GM12892 (cell line): ENCODE measurements at regions not wholly inside any gene's neighbourhood (a gene's known extent, or its start where the extent isn't known, plus 50 kb on each side); places are given as distances from the start of the nearest gene placed in this dataset.

ENCODE experiments used
- DNase-seq: peaks from one replicate; pipeline ENCODE4 v3.0.0; 2011; ENCODE audit not compliant: insufficient read length
- FAIRE-seq: peaks from 2 replicates; lab custom pipeline; 2011; peaks lifted over from hg19 to GRCh38; lab: Jason Lieb, UNC
- POLR2A ChIP-seq: IDR thresholded peaks from 2 replicates; pipeline ENCODE4 v1.6.1; 2011; ENCODE audit warnings: low read depth, low read length, control low read depth
- POLR2AphosphoS5 ChIP-seq: IDR thresholded peaks from 2 replicates; pipeline ENCODE4 v1.6.1; 2011; ENCODE audit warnings: low read depth, low read length, control low read depth
- TAF1 ChIP-seq: IDR thresholded peaks from 2 replicates; pipeline ENCODE4 v1.6.1; 2011; ENCODE audit warnings: low read depth, mild to moderate bottlenecking, control low read depth, low read length, borderline replicate concordance

DNA sequence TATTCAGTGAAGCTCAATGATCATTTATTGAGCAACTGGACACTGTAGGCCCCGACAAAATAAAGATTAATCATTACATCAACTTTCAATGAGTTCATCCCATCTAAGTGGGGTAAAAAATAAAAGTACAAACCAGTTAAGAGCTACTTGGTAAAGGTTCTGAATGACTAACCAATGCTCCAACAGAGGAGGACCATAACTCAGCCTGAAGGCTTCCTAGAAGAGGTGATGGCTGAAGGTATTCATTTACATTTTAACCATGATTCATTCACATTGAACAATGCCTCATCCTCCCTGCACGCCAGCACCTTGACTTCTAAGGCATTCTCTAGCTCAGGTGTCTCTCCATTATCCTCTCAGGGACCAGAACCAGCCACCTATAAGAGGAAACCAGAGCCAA lies 201.4 kb downstream of the ZNF462 start:
- DNase-seq (no peak), FAIRE-seq (no peak)
- TF ChIP-seq TAF1: no peak

DNA sequence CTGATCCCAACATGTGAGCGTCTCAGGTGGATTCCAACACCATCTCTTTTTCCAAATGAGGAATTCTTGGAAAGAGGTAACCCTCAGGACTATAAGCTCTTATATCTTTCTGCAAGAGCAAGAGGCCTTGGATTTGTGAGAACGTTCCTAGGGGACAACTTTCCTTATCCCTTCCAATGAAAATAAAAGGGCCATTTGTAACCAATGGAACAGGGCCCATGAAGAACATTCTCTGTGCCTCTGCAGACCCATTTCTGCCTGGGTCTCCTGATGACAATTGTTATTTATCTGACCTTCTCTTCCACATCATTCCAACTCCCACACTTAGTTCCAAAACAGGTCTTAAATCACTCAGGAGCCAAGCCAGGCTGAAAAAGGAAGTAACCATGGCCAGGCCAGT lies 202.6 kb downstream of the ZNF462 start:
- no peak for FAIRE-seq
- DNase-seq: no peak
- no peak for TF ChIP-seq POLR2A
- TF ChIP-seq POLR2AphosphoS5: no peak
- TF ChIP-seq TAF1: no peak

DNA sequence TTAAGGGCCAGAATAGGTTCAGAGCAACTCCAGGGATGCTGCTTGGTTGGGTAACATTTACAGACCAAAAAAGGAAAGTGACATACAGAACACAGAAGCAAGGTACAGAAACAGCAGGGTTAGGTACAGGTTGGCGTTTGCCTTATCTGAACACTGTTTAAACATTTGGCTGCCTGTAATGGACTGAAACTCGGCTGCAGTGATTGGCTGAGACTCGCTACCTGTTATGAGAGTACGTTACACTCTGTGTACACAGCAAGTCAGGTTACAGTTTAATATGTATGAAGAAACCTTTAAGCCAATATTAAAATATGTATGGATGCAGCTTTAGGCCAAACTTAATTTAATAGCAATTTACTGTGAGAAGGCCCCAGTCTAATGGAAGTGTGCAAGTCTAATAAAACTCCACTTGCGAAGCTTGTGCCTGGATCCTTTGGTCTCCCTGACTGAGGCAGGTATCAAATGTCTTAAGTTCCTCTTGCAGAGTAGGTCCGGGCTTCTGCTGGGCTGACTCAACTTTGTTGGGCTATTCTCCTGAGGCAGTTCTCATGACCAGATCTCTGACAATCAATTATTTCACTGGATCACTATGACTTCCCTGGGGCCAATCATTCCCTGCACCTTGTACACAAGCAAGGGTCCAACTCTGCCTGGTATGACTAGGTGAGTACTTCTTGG lies 204.9 kb downstream of the ZNF462 start:
- no peak for FAIRE-seq
- no peak for DNase-seq
- no peak for TF ChIP-seq POLR2AphosphoS5
- TF ChIP-seq POLR2A: no peak

DNA sequence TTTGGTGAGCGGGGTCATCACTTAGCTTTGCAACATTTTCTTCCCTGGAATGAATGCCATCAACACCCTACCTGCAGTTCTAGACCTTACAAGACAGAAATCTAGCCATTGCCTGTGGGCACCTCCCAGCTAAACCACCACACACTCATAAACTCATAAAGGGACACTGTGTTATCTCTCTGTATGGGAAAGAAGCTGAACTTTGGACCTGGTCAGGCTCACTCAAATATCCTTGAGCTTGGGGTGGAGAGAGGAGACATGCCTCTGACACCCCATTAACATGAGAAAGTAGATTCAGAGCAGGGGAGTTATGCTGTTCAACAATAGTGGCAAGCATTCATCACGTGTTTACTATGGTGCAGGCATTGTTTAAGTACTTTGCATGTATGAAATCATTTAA lies 205.6 kb downstream of the ZNF462 start:
- no peak for TF ChIP-seq POLR2AphosphoS5
- no peak for TF ChIP-seq POLR2A
- FAIRE-seq (no peak), DNase-seq (no peak)

DNA sequence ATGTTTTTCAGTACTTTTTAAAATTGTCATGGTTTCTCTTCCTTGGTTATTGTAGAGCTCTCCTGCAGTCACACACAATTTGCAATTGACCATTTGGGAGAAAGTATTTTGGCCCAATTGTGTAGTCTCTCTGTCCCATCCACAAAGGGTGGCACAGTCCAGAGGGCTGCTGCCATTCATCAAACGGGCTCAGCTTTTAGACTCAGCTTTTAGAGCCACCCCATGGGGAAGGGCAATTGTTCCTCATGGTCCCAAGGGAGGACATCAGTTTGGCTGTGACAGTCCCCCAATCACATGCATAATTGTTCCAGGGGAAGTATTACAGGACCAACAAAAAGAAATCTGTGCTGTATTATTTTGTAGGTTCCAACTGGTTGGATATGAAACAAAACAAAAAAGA lies 207.6 kb downstream of the ZNF462 start:
- no peak for FAIRE-seq
- no peak for TF ChIP-seq TAF1
- no peak for TF ChIP-seq POLR2AphosphoS5
- TF ChIP-seq POLR2A: no peak
- no peak for DNase-seq

DNA sequence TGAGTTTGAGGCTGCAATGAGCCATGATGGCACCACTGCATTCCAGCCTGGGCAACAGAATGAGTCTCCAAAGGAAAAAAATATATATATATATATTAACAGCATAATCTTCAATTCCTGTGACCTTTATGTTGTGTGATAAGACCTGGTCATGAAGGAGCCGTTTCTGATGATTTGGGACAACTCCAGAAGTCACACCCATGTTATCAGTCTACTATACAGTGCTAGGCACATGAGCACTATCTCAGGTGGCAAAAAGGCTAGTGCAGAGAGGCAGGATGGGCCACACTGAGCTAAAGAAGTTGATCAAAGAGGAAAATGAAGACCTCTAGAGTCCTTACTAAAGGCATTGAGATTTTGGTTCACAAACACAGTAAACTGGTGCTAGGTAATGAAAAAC lies 205.0 kb upstream of the RAD23B start:
- TF ChIP-seq POLR2A (no peak), TAF1 (no peak), POLR2AphosphoS5 (no peak)
- DNase-seq (no peak), FAIRE-seq (no peak)

DNA sequence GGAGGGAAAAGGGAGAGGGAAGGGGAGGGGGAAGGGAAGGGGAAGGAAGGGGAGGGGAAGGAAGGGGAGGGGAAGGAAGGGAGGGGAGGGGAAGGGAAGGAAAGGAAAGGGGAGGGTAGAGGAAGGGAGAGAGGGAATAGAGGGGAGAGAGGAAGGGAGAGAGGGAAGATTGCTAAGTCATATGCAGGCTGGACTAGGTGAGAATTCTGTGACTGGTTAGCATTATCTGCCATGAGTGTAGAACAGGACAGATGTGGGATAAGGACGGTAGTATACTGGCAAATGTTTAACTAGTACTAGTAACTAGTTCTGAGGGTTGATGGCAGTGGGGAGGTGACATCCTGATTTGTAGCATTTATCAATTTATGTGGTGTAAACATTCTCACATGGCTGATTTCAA lies 203.5 kb upstream of the RAD23B start:
- TF ChIP-seq POLR2AphosphoS5 (no peak), TAF1 (no peak), POLR2A (no peak)
- DNase-seq: no peak

DNA sequence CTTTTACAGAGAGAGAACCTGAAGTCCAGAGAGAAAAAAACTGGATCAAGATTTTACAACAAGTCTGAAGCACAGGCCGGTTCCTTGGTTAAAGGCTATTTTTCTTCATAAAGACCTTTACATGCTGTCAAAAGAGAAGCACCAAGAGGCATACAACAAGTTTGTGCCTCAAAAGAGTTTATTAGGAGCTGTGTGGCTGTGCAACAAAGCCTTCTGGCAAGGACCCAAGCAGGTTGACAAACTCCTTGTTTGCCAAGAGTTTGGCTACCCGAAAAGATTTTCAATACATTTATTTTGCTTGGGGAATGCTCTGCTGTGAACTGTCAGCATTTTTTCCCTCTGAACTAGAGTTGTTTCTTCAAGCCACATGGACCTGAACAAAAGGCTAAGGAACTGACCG lies 202.9 kb upstream of the RAD23B start:
- DNase-seq (no peak), FAIRE-seq (no peak)
- no peak for TF ChIP-seq POLR2AphosphoS5

More for the DNA sequence above, 203.5 kb upstream of the RAD23B start:
- FAIRE-seq: no peak

DNA sequence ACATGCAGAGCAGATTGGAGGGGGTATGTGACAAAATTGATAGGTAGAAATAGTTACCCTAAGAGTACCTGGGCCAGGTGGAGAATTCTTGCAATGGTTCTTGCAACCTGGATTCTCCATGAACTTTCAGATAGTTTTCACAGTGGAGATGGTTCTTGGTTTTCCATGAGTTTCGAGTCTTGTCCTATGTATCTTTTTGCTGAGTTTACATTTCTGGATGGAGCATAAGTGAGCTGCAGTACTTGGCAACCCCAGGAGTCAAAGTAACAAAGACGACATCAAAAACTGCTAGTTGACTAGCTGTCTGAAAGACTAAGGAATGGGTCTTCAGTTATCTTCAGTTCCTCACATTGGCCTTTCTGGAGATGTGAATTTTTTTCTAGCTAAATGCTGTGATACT lies 196.6 kb upstream of the RAD23B start:
- DNase-seq (no peak), FAIRE-seq (no peak)
- TF ChIP-seq TAF1 (no peak), POLR2A (no peak), POLR2AphosphoS5 (no peak)

DNA sequence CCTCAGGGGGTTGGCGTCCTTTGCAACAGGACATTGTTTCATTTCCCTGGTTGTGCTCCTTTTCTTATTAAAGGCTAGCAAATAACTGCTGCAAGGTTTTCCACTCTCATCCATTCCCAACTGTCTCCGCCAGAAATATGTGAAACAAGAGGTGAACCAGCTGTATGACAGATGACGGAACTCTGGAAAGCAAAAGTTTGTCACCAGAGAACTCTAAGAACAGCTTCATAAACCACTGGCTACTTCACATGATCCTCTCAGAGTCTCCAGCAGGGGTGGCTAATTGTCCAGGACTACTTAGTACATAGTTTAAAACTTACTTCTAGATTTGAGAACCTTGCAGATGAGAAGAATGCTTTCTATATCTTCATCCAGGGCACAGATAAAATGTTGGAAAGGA lies 195.9 kb upstream of the RAD23B start:
- TF ChIP-seq POLR2AphosphoS5 (no peak), TAF1 (no peak), POLR2A (no peak)
- FAIRE-seq: no peak

DNA sequence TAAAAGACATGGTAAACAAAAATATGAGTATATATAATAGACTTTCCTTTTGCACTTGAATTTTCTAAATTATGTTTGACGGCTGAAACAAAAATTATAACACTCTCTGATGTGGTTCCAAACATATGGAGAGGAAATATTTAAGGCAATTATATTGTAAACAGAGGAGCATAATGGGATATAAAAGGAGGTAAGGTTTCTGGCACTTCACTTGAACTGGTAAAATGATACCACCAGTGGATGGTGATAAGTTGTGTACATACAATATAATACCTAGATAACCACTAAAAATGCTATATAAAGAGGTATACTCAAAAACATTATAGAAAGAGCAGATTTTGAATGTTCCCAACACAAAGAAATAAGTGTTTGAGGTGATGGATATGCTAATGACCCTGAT lies 192.9 kb upstream of the RAD23B start:
- FAIRE-seq (no peak), DNase-seq (no peak)
- TF ChIP-seq POLR2A: no peak
- TF ChIP-seq TAF1: no peak
- TF ChIP-seq POLR2AphosphoS5: no peak

More for the DNA sequence above, 195.9 kb upstream of the RAD23B start:
- no peak for DNase-seq

DNA sequence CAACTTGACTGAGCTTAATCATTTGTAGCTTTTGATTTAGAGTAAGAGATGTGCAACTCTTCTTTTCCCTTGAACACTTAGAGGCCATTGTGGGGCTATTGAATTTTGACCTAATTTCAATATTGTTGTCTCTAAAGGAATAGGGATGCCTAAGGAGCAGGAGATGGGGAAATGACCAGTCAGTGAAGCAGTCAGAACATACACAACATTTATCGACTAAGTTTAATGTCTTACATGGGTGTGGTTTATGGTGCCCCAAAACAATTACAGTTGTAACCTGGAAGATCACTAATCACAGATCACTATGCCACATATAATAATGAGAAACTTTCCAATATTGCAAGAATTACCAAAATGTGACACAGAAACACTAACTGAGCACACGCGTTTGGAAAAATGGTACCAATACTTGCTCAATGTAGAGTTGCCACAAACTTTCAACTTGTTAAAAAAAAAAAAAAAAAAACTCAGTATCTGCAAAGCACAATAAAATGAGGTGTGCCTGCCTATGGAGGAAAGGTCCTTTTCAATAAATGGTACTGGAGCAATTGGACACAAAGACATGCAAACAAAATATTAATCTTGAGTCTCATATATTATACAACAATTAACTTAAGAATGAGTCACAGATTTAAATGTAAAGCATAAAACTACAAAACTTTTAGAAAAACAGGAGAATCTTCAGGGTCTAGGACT lies 189.6 kb upstream of the RAD23B start:
- TF ChIP-seq POLR2AphosphoS5: no peak
- no peak for TF ChIP-seq TAF1
- TF ChIP-seq POLR2A: no peak
- FAIRE-seq (no peak), DNase-seq (no peak)
